Lung (tissue), 11 donors: ENCODE measurements at regions not wholly inside any gene's neighbourhood (a gene's known extent, or its start where the extent isn't known, plus 50 kb on each side); places are given as distances from the start of the nearest gene placed in this dataset.
A peak's percentile ranks its signal among the peaks of the same experiment; 100 is the strongest.

Source experiments
- ATAC-seq: fragments of 200-7000 bp; cut with Tn5 transposase; one replicate; pipeline ENCODE4 v1.9.1; 2020; ENCODE audit warnings: moderate number of reproducible peaks; ENCODE audit not compliant: insufficient read depth, low FRiP score
- DNase-seq, 3 donors: peaks; one replicate each; pipeline ENCODE4 v3.0.0-alpha.2; 2013 to 2017
- H3K27ac ChIP-seq, 2 donors: one replicate each; pipeline ENCODE4 v1.5.1; 2013; ENCODE audit warnings: mild to moderate bottlenecking in 2 of 2, moderate library complexity in 2 of 2, control low read depth in 1 of 2, inconsistent platforms in 1 of 2, low read depth in 1 of 2, low read length in 1 of 2
- H3K27me3 ChIP-seq, 3 donors: one replicate each; pipeline ENCODE4 v1.5.1; 2013; ENCODE audit warnings: low read length in 2 of 3; ENCODE audit not compliant: control insufficient read depth in 3 of 3, insufficient read depth in 3 of 3
- H3K36me3 ChIP-seq, 4 donors: one replicate each; pipeline ENCODE4 v1.5.1; 2013; ENCODE audit warnings: low read length in 4 of 4, mild to moderate bottlenecking in 1 of 4, moderate library complexity in 1 of 4; ENCODE audit not compliant: control insufficient read depth in 4 of 4, insufficient read depth in 4 of 4
- H3K4me1 ChIP-seq, 5 donors: one replicate each; pipeline ENCODE4 v1.5.1; 2013; ENCODE audit warnings: low read length in 5 of 5, mild to moderate bottlenecking in 2 of 5, moderate library complexity in 1 of 5; ENCODE audit not compliant: control insufficient read depth in 5 of 5, insufficient read depth in 5 of 5
- H3K4me3 ChIP-seq: one replicate; pipeline ENCODE4 v1.5.1; 2013; ENCODE audit warnings: mild to moderate bottlenecking, control low read depth, moderate library complexity
- H3K9ac ChIP-seq, 2 donors: one replicate each; pipeline ENCODE4 v1.5.1; 2013; ENCODE audit warnings: low read length in 2 of 2, control low read depth in 1 of 2; ENCODE audit not compliant: insufficient read depth in 1 of 2
- H3K9me3 ChIP-seq, 4 donors: one replicate each; pipeline ENCODE4 v1.5.1; 2013; ENCODE audit warnings: low read length in 3 of 4, mild to moderate bottlenecking in 1 of 4, moderate library complexity in 1 of 4; ENCODE audit not compliant: control insufficient read depth in 4 of 4, insufficient read depth in 3 of 4
- CTCF ChIP-seq: IDR thresholded peaks from 2 replicates; pipeline ENCODE4 v1.5.1; 2012; ENCODE audit warnings: mild to moderate bottlenecking; ENCODE audit errors: control extremely low read depth, extremely low read depth
- WGBS, 2 donors: extraction: QIAGEN DNeasy Blood & Tissue Kit; methylation state at CpG; one replicate each; pipeline ENCODE4 v1.1.7; 2013; 5-methylcytosine and 5-hydroxymethylcytosine counted together
- donor health status: control.
- donor health status: control.
- donor health status: Bipolar disorder and iron deficiency.
- donor health status: healthy.
- donor health status: DM: yes; HTN: yes; CAD: no.

- Histone ChIP-seq H3K36me3 (no peaks in the 10 kb centered on the region), H3K4me3 (no peak overlapping the region), H3K9me3 (no peaks in the 10 kb centered on the region), H3K27ac (peak overlapping the region in 1 of 2 donors; percentile 98), H3K9ac (no peak overlapping the region), H3K27me3 (no peaks in the 10 kb centered on the region), H3K4me1 (peaks cover 0 to 29% (median 14%) of the 10 kb centered on the region in 5 donors)
- DNase-seq, result no peak
- no peak for TF ChIP-seq CTCF
- no peak for ATAC-seq
These were observed 62.3 kb downstream of the IER5 start for GRCh38 chr1:181150842-181151241.

- WGBS, 2 donors, result 60 to 66% methylated on average over 11 of the region's 11 CpGs
- peaks cover 0 to 29% (median 14%) of the 10 kb centered on the region in 5 donors for H3K4me1 ChIP-seq
- peak in 1 of 3 donors; percentile 27 for DNase-seq
- ATAC-seq, result no peak
- peak overlapping the region in 1 of 2 donors; percentile 98 for H3K27ac ChIP-seq
- no peak for TF ChIP-seq CTCF
- H3K9me3 ChIP-seq, result no peaks in the 10 kb centered on the region
- no peak overlapping the region for H3K4me3 ChIP-seq
- H3K9ac ChIP-seq, result no peak overlapping the region
- H3K36me3 ChIP-seq, result no peaks in the 10 kb centered on the region
- H3K27me3 ChIP-seq, result no peaks in the 10 kb centered on the region
These were observed 63.2 kb downstream of the IER5 start for GRCh38 chr1:181151378-181152326.

- peak; percentile 90 for ATAC-seq
- Histone ChIP-seq H3K27me3 (no peaks in the 10 kb centered on the region), H3K4me1 (peaks cover 0 to 29% (median 14%) of the 10 kb centered on the region in 5 donors), H3K9me3 (no peaks in the 10 kb centered on the region), H3K9ac (no peak overlapping the region), H3K27ac (peak overlapping the region; percentile 59 to 91), H3K36me3 (no peaks in the 10 kb centered on the region), H3K4me3 (no peak overlapping the region)
- TF ChIP-seq CTCF, result no peak
- DNase-seq, result peak; percentile 94 to 98 (median 97)
- 9 to 10% methylated on average over 16 of the region's 16 CpGs for WGBS, 2 donors
These were observed 64.6 kb downstream of the IER5 start for GRCh38 chr1:181152892-181153633.
